ENCODE measurements at regions not wholly inside any gene's neighbourhood (a gene's known extent, or its start where the extent isn't known, plus 50 kb on each side); places are given as distances from the start of the nearest gene placed in this dataset.

GRCh38 chr10:94198324-94198723 is 164.4 kb downstream of the NOC3L start:
- DNase-seq = no peak

GRCh38 chr10:94199565-94199964 is 163.2 kb downstream of the NOC3L start:
- no peak for DNase-seq

GRCh38 chr10:94200146-94200837 is 162.4 kb downstream of the NOC3L start:
- no peak for DNase-seq

- no peak for DNase-seq
Measured at GRCh38 chr10:94205396-94205831, 157.3 kb downstream of the NOC3L start.

GRCh38 chr10:94206176-94206575 is 156.6 kb downstream of the NOC3L start:
- no peak for DNase-seq

GRCh38 chr10:94208315-94208714 is 154.4 kb downstream of the NOC3L start:
- no peak for DNase-seq

GRCh38 chr10:94210440-94211168 is 152.1 kb downstream of the NOC3L start:
- DNase-seq = no peak

GRCh38 chr10:94211169-94211510 is 151.6 kb downstream of the NOC3L start:
- no peak for DNase-seq

GRCh38 chr10:94213001-94213530 is 149.7 kb downstream of the NOC3L start:
- no peak for DNase-seq

GRCh38 chr10:94213980-94214379 is 148.8 kb downstream of the NOC3L start:
- DNase-seq = no peak

GRCh38 chr10:94214481-94214893 is 148.3 kb downstream of the NOC3L start:
- no peak for DNase-seq

- DNase-seq = no peak
Measured at GRCh38 chr10:94216201-94216600, 146.5 kb downstream of the NOC3L start.

- no peak for DNase-seq
Measured at GRCh38 chr10:94217411-94217810, 145.3 kb downstream of the NOC3L start.

- DNase-seq = no peak
Measured at GRCh38 chr10:94218493-94219183, 144.1 kb downstream of the NOC3L start.

GRCh38 chr10:94219829-94220228 is 142.9 kb downstream of the NOC3L start:
- DNase-seq = no peak

- no peak for DNase-seq
Measured at GRCh38 chr10:94220717-94221116, 142.0 kb downstream of the NOC3L start.

- DNase-seq = no peak
Measured at GRCh38 chr10:94223702-94224370, 138.9 kb downstream of the NOC3L start.

- no peak for DNase-seq
Measured at GRCh38 chr10:94224656-94225055, 138.1 kb downstream of the NOC3L start.

GRCh38 chr10:94225589-94225988 is 137.2 kb downstream of the NOC3L start:
- DNase-seq = no peak

GRCh38 chr10:94230134-94230785 is 132.5 kb downstream of the NOC3L start:
- no peak for DNase-seq

GRCh38 chr10:94232711-94233383 is 129.9 kb downstream of the NOC3L start:
- no peak for DNase-seq

- DNase-seq = no peak
Measured at GRCh38 chr10:94235461-94235860, 127.3 kb downstream of the NOC3L start.

All from NCI-H1930 (cell line).